ENCODE measurements at regions not wholly inside any gene's neighbourhood (a gene's known extent, or its start where the extent isn't known, plus 50 kb on each side); places are given as distances from the start of the nearest gene placed in this dataset.

- peak; percentile 49 for DNase-seq (ENCODE audit: low read depth)
Measured at GRCh38 chr12:29039013-29039412, 110.1 kb upstream of the FAR2 start.

GRCh38 chr12:29041621-29042020 is 107.5 kb upstream of the FAR2 start:
- no peak for DNase-seq (ENCODE audit: low read depth)

GRCh38 chr12:29043069-29043468 is 106.0 kb upstream of the FAR2 start:
- DNase-seq (ENCODE audit: low read depth): no peak

GRCh38 chr12:29044799-29045198 is 104.3 kb upstream of the FAR2 start:
- no peak for DNase-seq (ENCODE audit: low read depth)

GRCh38 chr12:29048787-29049186 is 100.3 kb upstream of the FAR2 start:
- no peak for DNase-seq (ENCODE audit: low read depth)

- DNase-seq (ENCODE audit: low read depth): no peak
Measured at GRCh38 chr12:29050503-29050902, 98.6 kb upstream of the FAR2 start.

GRCh38 chr12:29051221-29051620 is 97.9 kb upstream of the FAR2 start:
- DNase-seq (ENCODE audit: low read depth): no peak

- DNase-seq (ENCODE audit: low read depth): no peak
Measured at GRCh38 chr12:29053567-29053966, 95.5 kb upstream of the FAR2 start.

GRCh38 chr12:29054858-29055663 is 94.0 kb upstream of the FAR2 start:
- no peak for DNase-seq (ENCODE audit: low read depth)

- DNase-seq (ENCODE audit: low read depth): no peak
Measured at GRCh38 chr12:29066011-29066588, 83.0 kb upstream of the FAR2 start.

- DNase-seq (ENCODE audit: low read depth): no peak
Measured at GRCh38 chr12:29067430-29067829, 81.6 kb upstream of the FAR2 start.

- no peak for DNase-seq (ENCODE audit: low read depth)
Measured at GRCh38 chr12:29070309-29070708, 78.8 kb upstream of the FAR2 start.

- DNase-seq (ENCODE audit: low read depth): no peak
Measured at GRCh38 chr12:29071099-29071498, 78.0 kb upstream of the FAR2 start.

- DNase-seq (ENCODE audit: low read depth): no peak
Measured at GRCh38 chr12:29072631-29073030, 76.4 kb upstream of the FAR2 start.

- peak; percentile 20 for DNase-seq (ENCODE audit: low read depth)
Measured at GRCh38 chr12:29073631-29074239, 75.3 kb upstream of the FAR2 start.

GRCh38 chr12:29081101-29081500 is 68.0 kb upstream of the FAR2 start:
- DNase-seq (ENCODE audit: low read depth): no peak

GRCh38 chr12:29082522-29082921 is 66.6 kb upstream of the FAR2 start:
- DNase-seq (ENCODE audit: low read depth): no peak

GRCh38 chr12:29086325-29087271 is 62.5 kb upstream of the FAR2 start:
- no peak for DNase-seq (ENCODE audit: low read depth)

- no peak for DNase-seq (ENCODE audit: low read depth)
Measured at GRCh38 chr12:29088611-29089219, 60.4 kb upstream of the FAR2 start.

Data from forelimb muscle (tissue), 1 donor.